Peyer's patch (tissue), 4 donors: ENCODE measurements at regions not wholly inside any gene's neighbourhood (a gene's known extent, or its start where the extent isn't known, plus 50 kb on each side); places are given as distances from the start of the nearest gene placed in this dataset.

ENCODE experiments used
- POLR2A ChIP-seq, 2 donors: fragments of 450-650 bp; IDR thresholded peaks; one replicate each; pipeline ENCODE4 v1.5.1; 2017; ENCODE audit warnings: antibody characterized with exemption in 2 of 2, mild to moderate bottlenecking in 2 of 2, moderate library complexity in 2 of 2
- TF ChIP-seq, protein P1 (sequence below), 6 experiments: fragments of 450-650 bp in 4 of 6; fragments of 200-600 bp in 2 of 6; sonication (generic) in 1 of 6; IDR thresholded peaks; one replicate each; pipeline ENCODE4 v1.5.1; 2017 to 2019; ENCODE audit warnings: antibody characterized with exemption in 6 of 6, mild to moderate bottlenecking in 3 of 6, moderate library complexity in 1 of 6

DNA sequence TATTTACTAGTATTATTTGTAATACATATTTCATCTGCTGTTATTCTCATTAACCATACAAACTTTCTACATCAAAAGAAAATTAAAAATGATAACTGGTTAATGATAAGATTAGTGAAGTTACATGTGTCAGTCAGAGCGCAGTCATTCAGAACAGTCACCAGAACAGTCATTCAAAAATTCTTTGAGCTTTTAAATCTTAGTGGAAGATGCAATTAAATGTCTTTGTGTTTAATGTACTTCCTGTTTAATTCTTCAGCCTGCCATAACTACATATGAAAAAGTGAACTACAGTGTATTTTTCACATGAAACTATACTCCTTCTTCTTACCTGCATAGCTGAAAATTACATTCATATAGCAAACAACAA lies 179.7 kb upstream of the NDST4 start:
- TF ChIP-seq, protein P1, sequence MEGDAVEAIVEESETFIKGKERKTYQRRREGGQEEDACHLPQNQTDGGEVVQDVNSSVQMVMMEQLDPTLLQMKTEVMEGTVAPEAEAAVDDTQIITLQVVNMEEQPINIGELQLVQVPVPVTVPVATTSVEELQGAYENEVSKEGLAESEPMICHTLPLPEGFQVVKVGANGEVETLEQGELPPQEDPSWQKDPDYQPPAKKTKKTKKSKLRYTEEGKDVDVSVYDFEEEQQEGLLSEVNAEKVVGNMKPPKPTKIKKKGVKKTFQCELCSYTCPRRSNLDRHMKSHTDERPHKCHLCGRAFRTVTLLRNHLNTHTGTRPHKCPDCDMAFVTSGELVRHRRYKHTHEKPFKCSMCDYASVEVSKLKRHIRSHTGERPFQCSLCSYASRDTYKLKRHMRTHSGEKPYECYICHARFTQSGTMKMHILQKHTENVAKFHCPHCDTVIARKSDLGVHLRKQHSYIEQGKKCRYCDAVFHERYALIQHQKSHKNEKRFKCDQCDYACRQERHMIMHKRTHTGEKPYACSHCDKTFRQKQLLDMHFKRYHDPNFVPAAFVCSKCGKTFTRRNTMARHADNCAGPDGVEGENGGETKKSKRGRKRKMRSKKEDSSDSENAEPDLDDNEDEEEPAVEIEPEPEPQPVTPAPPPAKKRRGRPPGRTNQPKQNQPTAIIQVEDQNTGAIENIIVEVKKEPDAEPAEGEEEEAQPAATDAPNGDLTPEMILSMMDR (IDR thresholded peaks at IDR 0.05): no peak
- TF ChIP-seq POLR2A (IDR thresholded peaks at IDR 0.05): no peak
